HPDE6-E6E7 (cell line): ENCODE measurements at regions not wholly inside any gene's neighbourhood (a gene's known extent, or its start where the extent isn't known, plus 50 kb on each side); places are given as distances from the start of the nearest gene placed in this dataset.

Experiments
- DNase-seq: peaks from one replicate; pipeline ENCODE4 v3.0.0; 2011; ENCODE audit warnings: missing footprints; ENCODE audit errors: extremely low spot score

DNA sequence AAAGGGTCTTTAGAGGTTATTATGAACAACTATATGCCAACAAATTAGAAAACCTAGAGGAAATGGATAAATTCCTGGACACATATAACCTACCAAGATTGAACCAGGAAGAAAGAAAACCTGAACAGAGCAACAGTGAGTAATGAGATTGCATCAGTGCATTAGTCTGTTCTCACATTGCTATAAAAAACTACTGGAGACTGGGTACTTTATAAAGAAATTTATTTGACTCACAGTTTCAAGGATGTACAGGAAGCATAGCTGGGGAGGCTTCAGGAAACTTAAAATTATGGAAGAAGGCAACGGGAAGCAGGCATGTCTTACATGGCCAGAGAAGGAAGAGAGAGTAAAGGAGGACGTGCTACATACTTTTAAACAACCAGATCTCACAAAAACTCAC is 70.8 kb upstream of the GNAZ start:
- DNase-seq = no peak

DNA sequence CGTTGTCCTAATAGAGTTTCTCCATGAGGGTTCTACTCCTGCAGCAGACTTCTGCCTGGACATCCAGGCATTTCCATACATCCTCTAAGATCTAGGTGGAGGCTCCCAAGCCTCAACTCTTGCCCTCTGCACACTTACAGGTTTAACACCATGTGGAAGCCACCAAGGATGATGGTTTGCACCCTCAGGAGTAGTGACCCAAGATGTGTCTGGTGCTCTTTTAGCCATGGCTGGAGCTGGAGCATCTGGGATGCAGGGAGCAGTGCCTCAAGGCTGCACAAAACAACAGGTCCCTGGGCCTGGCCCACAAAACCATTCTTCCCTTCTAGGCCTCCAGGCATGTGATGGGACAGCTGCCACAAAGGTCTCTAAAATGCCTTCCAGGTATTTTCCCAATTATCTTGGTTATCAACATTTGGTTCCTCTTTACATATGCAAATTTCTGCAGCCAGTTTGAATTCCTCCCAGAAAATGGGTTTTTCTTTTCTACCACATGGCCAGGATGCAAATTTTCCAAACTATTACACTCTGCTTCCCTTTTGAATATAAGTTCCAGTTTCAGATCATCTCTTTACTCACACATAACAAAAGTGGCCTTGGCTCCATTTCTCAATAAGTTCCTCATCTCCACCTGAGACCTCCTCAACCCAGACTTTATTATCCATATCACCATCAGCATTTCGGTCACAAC is 69.5 kb upstream of the GNAZ start:
- DNase-seq = no peak

DNA sequence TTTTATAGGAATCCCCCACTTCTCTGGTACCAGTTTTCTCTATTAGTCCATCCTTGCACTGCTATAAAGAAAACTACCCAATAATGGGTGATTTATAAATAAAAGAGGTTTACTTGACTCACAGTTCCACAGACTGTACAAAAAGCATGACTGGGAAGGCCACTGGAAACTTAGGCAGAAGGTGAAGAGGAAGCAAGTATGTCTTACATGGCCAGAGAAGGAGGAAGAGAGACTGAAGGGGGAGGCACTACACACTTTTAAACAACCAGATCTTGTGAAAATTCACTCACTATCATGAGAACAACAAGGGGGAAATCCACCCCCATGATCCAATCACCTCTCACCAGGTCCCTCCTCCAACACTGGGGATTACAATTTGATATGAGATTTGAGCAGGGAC is 68.9 kb upstream of the GNAZ start:
- DNase-seq = no peak

DNA sequence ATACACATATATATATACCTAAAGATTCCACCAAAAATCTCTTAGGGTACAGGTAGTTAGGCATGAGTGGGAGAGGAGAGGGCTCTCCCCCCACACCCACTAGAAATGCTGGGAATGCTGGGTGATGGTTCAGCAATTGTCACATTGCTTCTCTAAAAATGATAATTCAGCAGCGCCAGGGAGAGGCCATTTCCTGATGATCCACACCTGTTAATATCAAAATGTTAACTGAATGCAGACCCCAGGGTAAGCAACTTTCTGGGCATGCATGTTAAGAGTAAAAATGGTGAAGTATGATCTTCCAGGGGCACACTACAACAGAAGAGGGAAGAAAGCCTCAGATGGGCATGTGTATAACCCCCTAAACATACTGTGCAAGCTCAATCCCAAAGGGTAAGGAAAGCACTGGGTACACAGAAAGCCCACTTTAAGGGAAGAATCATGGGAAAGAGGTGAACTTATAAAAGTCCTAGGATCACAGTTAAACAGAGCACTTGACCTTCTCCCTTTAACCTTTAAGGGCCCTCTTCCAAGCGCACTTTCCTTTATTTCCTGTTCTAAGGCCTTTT is 67.6 kb upstream of the GNAZ start:
- no peak for DNase-seq

DNA sequence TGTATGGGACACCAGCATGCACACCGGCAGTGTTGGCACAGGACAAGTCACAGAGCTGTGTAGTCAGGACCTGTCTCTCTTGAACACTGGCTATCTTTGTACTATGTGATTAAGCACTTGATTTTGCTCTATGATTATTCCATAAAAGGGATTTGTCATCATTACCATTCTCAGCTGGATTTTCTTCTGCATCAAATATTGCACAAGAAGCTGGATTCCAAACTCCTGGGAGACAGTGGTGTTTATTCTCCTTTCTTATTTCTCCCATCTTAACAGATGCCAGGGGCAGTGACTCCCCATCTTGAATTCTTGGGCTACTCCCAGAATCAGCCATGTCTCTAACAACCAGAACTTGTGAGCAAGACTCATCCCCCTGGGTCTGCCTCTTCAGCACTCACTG is 62.5 kb upstream of the GNAZ start:
- DNase-seq = no peak

DNA sequence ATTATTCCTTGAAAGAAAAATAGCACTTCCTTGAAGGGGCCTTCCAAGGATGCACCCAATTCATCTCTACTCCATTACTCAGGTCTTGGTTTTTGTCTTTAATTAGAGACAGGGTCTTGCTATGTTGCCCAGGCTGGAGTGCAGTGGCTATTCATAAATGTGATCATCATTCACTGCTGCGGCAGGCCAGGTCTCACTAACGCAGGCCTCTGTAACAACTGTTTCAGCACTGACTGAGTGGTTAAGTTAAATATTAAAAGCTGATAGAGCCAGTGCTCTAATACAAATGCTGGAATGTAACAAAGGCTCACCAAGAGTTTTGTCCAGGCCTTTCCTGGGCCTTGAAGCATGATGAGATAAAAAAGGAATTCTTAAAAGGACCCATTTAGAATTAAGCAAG is 61.4 kb upstream of the GNAZ start:
- DNase-seq = no peak
